GM12892 (cell line): ENCODE measurements at regions not wholly inside any gene's neighbourhood (a gene's known extent, or its start where the extent isn't known, plus 50 kb on each side); places are given as distances from the start of the nearest gene placed in this dataset.

Experiments used
- POLR2A ChIP-seq: IDR thresholded peaks from 2 replicates; pipeline ENCODE4 v1.6.1; 2011; ENCODE audit warnings: low read depth, low read length, control low read depth
- POLR2AphosphoS5 ChIP-seq: IDR thresholded peaks from 2 replicates; pipeline ENCODE4 v1.6.1; 2011; ENCODE audit warnings: low read depth, low read length, control low read depth
- TAF1 ChIP-seq: IDR thresholded peaks from 2 replicates; pipeline ENCODE4 v1.6.1; 2011; ENCODE audit warnings: low read depth, mild to moderate bottlenecking, control low read depth, low read length, borderline replicate concordance

DNA sequence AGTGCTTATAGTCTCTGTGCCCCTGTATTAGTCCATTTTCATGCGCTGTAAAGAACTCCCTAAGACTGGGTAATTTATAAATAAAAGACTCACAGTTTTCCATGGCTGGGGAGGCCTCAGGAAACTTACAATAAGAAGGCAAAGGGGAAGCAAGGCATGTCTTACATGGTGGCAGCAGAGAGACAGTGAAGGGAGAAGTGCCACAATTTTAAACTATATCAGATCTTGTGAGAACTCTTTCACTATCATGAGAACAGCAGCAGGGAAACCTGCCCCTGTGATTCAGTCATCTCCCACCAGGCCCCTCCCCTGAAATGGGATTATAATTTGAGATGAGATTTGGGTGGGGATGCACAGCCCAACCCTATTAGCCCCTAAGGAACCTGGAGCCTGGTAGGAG is 243.2 kb downstream of the EDEM1 start:
- TF ChIP-seq POLR2A (no peak), POLR2AphosphoS5 (no peak), TAF1 (no peak)
